Bronchial epithelial cell (primary cell): ENCODE measurements at regions not wholly inside any gene's neighbourhood (a gene's known extent, or its start where the extent isn't known, plus 50 kb on each side); places are given as distances from the start of the nearest gene placed in this dataset.

Experiments used
- DNase-seq: peaks from one replicate; pipeline ENCODE4 v3.0.0-alpha.2; 2010; ENCODE audit warnings: low read depth
- FAIRE-seq: peaks from 2 replicates; lab custom pipeline; 2011; peaks lifted over from hg19 to GRCh38; lab: Jason Lieb, UNC
- H3K27me3 ChIP-seq: 2 replicates; pipeline ENCODE4 v1.5.1; 2011; ENCODE audit warnings: low read length; ENCODE audit not compliant: control insufficient read depth, insufficient read depth
- H3K36me3 ChIP-seq: 2 replicates; pipeline ENCODE4 v1.5.1; 2011; ENCODE audit warnings: low read length; ENCODE audit not compliant: control insufficient read depth, insufficient read depth
- H3K4me3 ChIP-seq: 2 replicates; pipeline ENCODE4 v1.5.1; 2011; ENCODE audit warnings: mild to moderate bottlenecking, low read depth, low read length, control low read depth
- CTCF ChIP-seq: IDR thresholded peaks from 2 replicates; pipeline ENCODE4 v1.5.1; 2011; ENCODE audit warnings: mild to moderate bottlenecking, moderate library complexity, low read length, control low read depth, inconsistent platforms; ENCODE audit not compliant: insufficient read depth, severe bottlenecking

GRCh38 chr9:73468716-73469115, 317.1 kb downstream of the ANXA1 start:
- H3K36me3 ChIP-seq = no peaks in the 10 kb centered on the region
- FAIRE-seq = no peak
- no peaks in the 10 kb centered on the region for H3K27me3 ChIP-seq
- no peak overlapping the region for H3K4me3 ChIP-seq
- no peak for TF ChIP-seq CTCF
- no peak for DNase-seq

GRCh38 chr9:73470766-73471165, 319.1 kb downstream of the ANXA1 start:
- Histone ChIP-seq H3K27me3 (no peaks in the 10 kb centered on the region), H3K36me3 (no peaks in the 10 kb centered on the region), H3K4me3 (no peak overlapping the region)
- FAIRE-seq = no peak
- no peak for TF ChIP-seq CTCF
- no peak for DNase-seq

GRCh38 chr9:73474002-73474600, 322.4 kb downstream of the ANXA1 start:
- H3K27me3 ChIP-seq = no peaks in the 10 kb centered on the region
- no peak overlapping the region for H3K4me3 ChIP-seq
- FAIRE-seq (no peak), DNase-seq (no peak)
- TF ChIP-seq CTCF = no peak
- H3K36me3 ChIP-seq = no peaks in the 10 kb centered on the region

GRCh38 chr9:73474625-73475024, 323.0 kb downstream of the ANXA1 start:
- H3K27me3 ChIP-seq = no peaks in the 10 kb centered on the region
- FAIRE-seq (no peak), DNase-seq (no peak)
- H3K36me3 ChIP-seq = no peaks in the 10 kb centered on the region
- no peak for TF ChIP-seq CTCF
- no peak overlapping the region for H3K4me3 ChIP-seq

- FAIRE-seq (no peak), DNase-seq (no peak)
- Histone ChIP-seq H3K36me3 (no peaks in the 10 kb centered on the region), H3K4me3 (no peak overlapping the region), H3K27me3 (no peaks in the 10 kb centered on the region)
- TF ChIP-seq CTCF = no peak
Observed at GRCh38 chr9:73494894-73495293, 343.2 kb downstream of the ANXA1 start.

GRCh38 chr9:73497796-73498195, 346.1 kb downstream of the ANXA1 start:
- Histone ChIP-seq H3K27me3 (no peaks in the 10 kb centered on the region), H3K4me3 (no peak overlapping the region), H3K36me3 (no peaks in the 10 kb centered on the region)
- DNase-seq (no peak), FAIRE-seq (no peak)
- TF ChIP-seq CTCF = no peak
